NCI-H774 (cell line): ENCODE measurements at regions not wholly inside any gene's neighbourhood (a gene's known extent, or its start where the extent isn't known, plus 50 kb on each side); places are given as distances from the start of the nearest gene placed in this dataset.

ENCODE experiments used
- DNase-seq: peaks from one replicate; lab custom pipeline; 2025; lab: John Stamatoyannopoulos, UW

GRCh38 chr17:72011561-72011960, 109.3 kb upstream of the SOX9 start:
- no peak for DNase-seq

- no peak for DNase-seq
Observed at GRCh38 chr17:72021417-72022041, 99.3 kb upstream of the SOX9 start.

- DNase-seq: no peak
Observed at GRCh38 chr17:72022328-72023275, 98.2 kb upstream of the SOX9 start.

- DNase-seq: no peak
Observed at GRCh38 chr17:72024457-72024856, 96.4 kb upstream of the SOX9 start.

- DNase-seq: no peak
Observed at GRCh38 chr17:72025113-72025512, 95.7 kb upstream of the SOX9 start.

GRCh38 chr17:72030067-72030899, 90.5 kb upstream of the SOX9 start:
- peak; percentile 45 for DNase-seq

GRCh38 chr17:72031219-72031884, 89.5 kb upstream of the SOX9 start:
- DNase-seq: no peak

- DNase-seq: no peak
Observed at GRCh38 chr17:72033334-72033733, 87.5 kb upstream of the SOX9 start.

- DNase-seq: no peak
Observed at GRCh38 chr17:72034000-72034399, 86.8 kb upstream of the SOX9 start.

- no peak for DNase-seq
Observed at GRCh38 chr17:72038427-72038826, 82.4 kb upstream of the SOX9 start.

- DNase-seq: no peak
Observed at GRCh38 chr17:72039490-72039889, 81.3 kb upstream of the SOX9 start.

- no peak for DNase-seq
Observed at GRCh38 chr17:72046178-72046577, 74.6 kb upstream of the SOX9 start.

- no peak for DNase-seq
Observed at GRCh38 chr17:72046643-72047612, 73.9 kb upstream of the SOX9 start.

GRCh38 chr17:72049914-72050313, 70.9 kb upstream of the SOX9 start:
- no peak for DNase-seq

GRCh38 chr17:72053036-72053435, 67.8 kb upstream of the SOX9 start:
- no peak for DNase-seq

GRCh38 chr17:72053449-72053848, 67.4 kb upstream of the SOX9 start:
- DNase-seq: no peak

- no peak for DNase-seq
Observed at GRCh38 chr17:72056155-72056554, 64.7 kb upstream of the SOX9 start.

GRCh38 chr17:72056727-72057290, 64.0 kb upstream of the SOX9 start:
- no peak for DNase-seq

GRCh38 chr17:72060084-72060483, 60.7 kb upstream of the SOX9 start:
- DNase-seq: no peak

GRCh38 chr17:72063262-72063661, 57.6 kb upstream of the SOX9 start:
- no peak for DNase-seq
